NCI-H345 treated with DMSO at 0.1 percent for 48 hours (cell line): ENCODE measurements at regions not wholly inside any gene's neighbourhood (a gene's known extent, or its start where the extent isn't known, plus 50 kb on each side); places are given as distances from the start of the nearest gene placed in this dataset.

ENCODE experiments used
- DNase-seq: peaks from one replicate; lab custom pipeline; 2025; ENCODE audit not compliant: unreplicated experiment; lab: John Stamatoyannopoulos, UW

DNA sequence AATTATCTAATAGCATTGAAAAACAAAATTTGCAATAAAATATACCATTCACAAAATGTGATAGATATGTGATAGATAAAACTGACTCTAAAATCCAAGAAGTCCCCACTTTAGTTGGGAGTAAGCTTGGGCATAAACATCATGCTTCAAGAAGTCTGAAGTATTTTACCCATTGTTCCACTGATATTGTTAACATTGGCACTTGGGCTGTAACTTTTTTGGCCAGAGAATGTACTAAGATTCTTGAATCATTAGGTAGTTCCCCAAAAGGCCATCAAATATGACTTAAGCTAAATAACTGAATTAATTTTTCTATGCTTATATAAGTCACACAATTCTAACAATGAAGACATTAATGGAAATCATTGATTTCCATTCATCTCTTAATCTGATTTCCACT is 413.6 kb downstream of the CDH2 start:
- no peak for DNase-seq

DNA sequence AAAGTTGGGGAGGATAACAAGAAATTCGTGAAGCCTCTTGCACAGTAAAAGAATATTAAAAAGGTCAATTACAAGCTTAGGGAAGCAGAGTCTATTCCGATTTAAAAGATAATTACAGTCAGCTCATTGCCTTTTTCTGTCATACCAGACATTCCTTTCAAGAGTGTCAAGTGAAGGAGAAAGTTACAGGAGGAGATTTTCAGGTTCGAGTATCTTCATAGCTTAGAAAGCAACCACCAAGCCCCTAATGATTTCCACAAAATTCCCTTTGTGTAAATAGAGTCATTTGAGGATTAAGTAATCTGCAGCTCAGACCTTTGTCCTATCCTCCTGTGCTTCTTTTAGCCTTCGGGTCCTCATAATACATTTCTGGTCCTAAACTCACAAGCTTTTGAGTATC is 414.9 kb downstream of the CDH2 start:
- DNase-seq, result no peak

DNA sequence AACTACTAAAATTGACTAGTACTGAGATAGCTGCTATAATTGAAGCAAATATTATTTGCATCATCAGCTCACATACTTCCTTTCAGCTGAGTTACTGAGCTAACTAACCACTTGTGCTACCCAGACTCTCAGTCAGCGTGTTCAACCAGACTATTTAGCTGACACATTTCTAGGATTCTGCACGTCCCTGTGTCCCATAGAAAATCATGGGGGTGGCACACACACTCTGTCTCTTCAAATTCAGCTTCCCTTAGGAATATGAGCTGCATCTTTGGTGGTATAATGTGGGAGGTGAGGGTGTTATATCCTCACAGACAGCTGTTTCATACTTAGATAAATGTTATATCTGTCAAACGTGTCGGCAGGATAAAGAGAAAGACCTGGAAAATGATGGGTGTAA is 424.0 kb downstream of the CDH2 start:
- no peak for DNase-seq

DNA sequence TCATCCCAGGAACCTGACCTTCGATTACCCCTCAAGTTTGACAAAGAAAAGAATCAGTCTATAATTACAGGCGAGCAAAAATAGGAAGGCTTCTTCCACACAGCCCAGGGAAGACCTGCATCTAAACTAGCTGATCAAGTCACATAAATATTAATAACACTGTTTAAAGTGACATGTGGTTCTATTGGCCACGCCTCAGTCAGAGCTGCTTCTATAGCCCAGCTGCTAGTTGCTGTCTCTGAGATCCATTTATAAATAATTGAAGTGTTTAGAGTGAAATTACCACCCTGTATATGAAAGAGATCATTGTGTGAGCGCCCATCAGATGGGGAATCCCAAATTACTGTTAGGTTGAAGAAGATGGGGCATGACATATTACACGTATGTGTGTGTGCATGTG is 426.0 kb downstream of the CDH2 start:
- DNase-seq, result no peak

DNA sequence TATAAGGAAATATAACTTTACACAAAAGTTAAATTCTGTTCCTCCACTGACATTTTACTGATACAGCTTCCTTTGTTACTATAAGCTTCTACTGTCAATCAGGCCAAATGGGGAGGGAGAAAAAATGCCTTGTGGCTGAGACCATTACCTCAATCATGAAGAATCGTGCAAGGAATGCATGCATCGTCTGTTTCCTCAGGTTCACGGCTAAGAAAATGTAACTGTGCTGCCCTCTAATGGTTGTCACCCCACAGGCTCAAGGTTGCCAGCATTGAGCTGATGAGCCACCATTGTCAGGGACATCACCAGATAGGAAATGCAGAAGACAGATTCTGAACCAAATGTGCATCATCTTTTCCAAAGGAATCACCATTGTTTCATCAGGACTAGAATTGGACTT is 426.9 kb downstream of the CDH2 start:
- peak; percentile 28 for DNase-seq

DNA sequence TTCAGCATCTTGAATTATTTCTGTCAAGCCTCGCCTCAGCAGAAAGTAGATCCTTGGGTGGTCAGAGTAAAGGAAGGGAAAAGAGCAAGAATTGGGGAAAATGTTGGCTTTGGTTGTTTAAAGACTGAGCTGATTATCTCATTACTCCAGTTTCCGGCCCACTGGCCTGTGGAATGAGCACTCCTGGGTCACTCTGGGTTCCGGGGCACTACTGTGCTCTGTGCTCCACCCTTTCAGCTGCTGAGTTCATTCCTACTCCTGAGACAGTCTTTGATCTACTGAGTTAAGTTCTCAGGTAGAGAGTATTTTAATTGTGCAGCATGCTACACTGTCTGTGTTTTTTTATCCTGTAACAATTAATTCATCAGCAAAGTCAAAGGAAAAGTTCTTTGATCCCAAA is 427.7 kb downstream of the CDH2 start:
- no peak for DNase-seq

DNA sequence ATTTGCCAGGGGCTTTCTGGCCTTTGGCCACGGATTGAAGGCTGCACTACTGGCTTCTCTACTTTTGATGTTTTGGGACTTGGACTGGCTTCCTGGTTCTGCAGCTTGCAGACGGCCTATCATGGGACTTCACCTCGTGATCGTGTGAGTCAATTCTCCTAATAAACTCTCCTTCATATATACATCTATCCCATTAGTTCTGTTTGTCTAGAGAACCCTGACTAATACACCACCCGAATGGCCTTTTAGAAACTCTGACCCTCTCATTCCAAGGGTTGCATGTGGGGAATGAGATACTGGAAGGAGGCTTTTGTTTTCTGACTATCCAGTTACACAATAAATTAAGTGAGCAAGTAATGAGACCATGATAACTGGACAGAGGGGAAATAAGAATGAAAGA is 430.7 kb downstream of the CDH2 start:
- DNase-seq, result no peak

DNA sequence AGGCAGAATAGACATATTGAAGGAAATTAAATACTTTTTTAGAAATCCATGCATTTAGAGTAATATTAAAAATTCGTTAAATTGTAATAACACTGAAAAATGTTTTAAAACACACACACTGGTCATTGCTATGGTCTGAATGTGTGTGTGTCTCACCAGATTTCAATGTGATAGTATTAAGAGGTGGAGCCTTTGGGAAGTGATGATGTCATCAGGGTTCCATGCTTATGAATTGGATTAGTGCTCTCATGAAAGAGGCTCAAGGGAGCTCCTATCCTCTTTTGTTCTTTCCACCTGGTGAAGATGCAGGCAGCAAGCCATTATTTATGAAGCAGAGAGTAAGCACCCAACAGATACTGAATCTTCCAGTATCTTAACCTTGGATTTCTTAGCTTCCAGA is 441.8 kb downstream of the CDH2 start:
- peak; percentile 12 for DNase-seq

DNA sequence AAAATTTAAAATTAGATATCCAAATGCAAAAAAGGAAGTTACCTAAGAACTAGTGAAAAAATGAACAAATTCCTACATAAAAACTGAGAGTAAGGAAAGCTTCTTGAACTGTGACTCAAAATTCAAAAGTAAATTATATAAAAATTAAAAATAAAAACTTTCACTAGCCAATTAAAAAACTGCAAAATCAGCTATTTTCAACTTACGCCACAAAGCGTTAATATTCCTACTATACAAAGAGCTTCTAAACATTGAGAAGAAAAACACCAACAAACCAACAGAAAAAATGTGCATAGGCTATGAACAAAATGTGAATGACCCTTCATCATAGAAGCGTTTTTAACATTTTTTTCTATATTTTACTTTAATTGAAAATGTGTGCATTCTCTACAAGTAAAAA is 445.7 kb downstream of the CDH2 start:
- DNase-seq, result no peak

DNA sequence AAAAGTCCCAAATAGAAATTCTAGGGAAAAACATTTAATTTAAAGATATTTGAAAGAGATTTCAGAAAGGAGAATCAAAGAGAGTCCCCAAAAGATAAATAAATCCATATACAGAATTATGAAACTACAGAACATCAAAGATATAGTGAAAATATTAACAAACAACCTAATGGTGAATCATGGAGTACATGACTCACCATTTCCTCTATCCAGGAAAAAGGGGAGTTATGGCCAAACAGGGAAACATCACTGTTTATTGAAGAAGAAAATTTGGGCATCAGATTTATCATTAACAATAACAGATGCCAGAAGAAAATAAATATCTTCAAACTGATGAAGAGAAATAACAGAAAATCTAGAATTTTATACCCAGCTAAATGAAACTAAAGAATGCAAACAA is 448.3 kb downstream of the CDH2 start:
- no peak for DNase-seq

DNA sequence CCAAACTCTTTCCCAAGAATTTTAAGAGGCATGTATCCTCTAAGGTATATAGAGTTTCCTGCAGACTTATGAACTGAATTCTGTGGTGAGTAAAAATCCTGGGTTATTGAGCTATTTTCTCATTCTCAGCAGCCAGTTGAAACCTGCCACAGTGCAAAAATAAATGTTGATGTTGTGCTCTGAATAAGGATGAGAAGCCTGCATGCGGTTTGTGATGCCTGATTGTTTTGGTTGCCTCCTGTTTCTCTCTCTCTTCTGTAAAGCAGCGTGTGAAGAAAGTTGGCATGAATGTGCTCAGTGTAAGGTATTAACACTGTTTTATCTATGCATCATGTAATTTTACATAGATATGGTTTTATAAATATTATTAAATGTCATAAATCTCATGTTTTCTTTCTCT is 452.6 kb downstream of the CDH2 start:
- no peak for DNase-seq

DNA sequence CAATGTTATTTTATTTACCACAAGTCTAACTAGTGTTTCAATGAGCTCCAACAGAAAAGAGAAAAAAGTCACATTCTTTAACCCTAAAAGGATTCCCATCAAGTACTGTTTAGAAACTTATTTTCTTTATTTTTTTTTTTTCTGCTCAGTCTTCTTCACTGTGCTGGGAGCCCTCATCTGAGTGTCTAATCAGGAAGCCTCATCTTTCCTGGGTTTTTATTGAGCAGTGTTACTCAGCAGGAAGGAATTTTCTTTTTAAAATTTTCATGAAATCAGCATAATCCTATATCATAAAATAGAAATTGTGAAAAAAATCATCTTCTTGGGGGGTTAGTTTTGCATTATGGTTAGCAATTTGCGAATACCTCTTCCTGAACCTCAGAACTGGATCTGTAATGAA is 453.8 kb downstream of the CDH2 start:
- DNase-seq, result no peak

DNA sequence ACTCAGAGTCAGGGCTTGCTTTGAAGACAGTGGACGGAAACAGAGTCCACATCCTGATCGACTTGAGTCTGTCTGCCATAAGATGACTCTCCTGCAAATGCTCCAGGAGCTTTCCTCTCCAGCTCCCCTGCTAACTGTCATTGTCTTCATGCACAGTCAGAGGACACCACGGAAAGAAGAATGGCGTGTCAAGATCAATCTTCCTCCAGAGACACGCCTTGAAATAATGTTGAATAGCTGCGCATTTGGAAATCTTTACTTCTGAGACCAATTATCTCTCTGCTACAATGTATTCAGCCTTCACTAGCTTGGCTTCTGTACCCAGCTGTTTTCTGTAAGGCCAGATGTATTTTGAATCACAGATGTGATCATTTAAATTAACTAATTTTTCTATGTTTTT is 457.2 kb downstream of the CDH2 start:
- no peak for DNase-seq

DNA sequence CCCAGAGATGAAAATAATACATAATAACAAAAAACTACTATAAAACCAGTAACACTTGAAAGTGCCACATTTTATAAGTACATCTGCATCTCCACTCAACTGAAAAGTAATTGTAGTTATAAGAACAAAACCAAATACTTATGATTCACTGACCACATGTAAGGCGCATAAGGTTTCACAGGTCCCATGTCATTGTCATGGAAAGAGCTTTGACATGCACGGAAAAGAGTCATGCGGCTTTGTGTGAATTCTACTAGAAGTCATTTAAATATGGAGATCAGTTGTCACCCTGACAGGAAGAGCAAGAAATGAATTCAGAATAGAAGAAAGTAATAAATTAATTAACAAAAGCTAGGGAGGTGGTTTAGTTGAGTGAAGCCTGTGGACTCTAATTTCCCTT is 459.1 kb downstream of the CDH2 start:
- DNase-seq, result no peak

DNA sequence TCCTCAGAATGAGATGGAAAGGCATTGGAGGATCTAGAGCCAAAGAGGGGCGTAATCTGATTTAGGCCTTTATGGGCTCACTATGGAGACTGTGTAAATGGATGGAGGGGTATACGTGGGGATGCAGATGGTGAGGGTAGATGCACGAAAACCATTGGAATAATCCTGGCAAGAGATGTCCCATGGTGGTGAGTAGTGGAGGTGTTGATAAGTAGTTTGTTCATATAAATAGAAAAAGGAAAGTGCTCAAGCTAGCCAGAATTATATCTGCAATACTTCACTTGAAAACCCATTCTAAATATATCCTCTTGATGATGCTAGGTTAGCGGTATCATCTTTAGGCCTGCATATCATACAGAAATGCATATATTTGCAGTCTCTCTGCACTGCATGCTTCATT is 459.7 kb downstream of the CDH2 start:
- no peak for DNase-seq

DNA sequence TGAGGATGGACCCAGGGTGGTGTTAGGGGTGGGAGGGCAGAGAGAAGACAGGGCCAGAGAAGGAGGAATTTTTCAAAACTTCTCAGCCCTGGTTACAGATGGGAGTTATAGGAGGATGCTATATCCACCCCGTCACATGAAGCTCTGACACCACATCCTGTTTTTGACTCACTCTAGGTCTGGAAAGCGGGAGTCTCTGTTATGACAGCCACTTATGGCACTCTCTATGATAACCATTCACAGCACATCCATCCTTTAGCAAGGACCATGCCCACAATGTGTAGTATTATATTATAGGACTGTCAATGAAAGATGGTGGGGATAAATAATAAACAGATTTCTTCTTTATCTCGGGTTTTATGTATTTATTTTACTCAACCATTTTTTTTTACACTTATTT is 461.2 kb downstream of the CDH2 start:
- DNase-seq, result no peak

DNA sequence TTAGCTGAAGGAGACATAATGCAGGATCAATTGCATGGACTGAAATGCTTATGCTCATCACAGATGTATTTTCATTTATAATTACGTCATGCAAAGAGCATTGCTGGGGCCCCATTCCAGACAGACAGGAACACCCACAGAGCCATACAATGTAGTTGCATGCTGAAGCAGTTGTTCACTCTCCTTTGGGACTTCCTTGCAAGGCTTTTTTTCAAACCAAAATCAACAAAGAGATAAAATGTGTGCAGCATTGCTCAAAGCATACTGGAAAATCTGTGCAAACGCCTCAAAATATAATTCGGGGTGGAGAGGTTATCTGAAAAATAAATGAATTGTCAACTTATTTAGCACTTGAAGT is 463.2 kb downstream of the CDH2 start:
- peak; percentile 62 for DNase-seq

DNA sequence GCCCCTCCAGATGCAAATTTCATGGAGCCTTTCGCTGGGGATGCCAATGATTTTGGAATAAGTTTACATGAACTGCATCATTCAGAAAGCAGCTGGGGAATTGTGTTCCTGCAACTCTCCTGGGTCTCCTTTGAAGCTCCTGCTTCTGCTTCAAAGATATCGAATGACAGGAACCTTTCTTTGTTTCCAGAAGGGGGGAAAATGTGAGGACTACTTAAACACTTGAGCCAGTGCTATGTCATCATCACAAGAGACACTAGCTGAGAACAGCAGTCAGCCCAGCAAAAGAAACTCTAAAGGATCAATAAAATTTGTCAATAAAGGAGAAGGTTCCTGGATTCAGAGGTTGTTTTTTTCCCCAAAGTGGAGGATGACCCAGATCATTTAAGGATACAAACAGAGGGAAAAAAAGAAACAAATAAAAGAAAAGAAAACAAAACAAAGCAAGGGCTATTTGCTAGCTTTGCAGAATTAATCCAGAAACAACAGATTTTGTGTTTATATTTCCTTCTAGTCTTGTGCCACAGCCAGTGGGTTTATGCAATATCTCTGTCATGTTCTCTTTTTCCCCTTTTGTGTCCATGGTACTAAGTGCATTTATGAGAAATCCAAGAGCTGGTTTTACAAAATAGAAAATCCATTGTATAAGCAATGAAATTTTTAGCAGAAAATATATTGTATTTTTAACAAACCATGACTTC is 463.7 kb downstream of the CDH2 start:
- DNase-seq, result peak; percentile 91

DNA sequence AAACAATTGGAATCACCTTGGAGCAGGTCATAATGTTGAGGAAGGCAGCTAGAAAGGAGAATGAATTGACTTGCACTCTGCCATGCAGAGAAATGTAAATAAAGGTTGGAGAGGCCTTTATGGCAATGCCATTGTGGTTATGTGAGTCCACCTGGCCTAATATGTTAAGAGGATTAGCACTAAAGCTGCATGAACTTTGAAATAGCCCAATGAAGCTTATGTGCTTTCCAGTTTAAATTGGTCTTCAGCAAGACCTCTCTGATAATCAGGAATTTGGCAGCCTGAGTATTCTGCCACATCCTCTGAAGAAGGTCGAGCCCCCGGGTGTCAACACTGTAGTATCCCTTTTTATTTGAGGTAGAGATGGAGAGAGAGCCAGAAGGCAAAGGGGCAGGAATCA is 464.9 kb downstream of the CDH2 start:
- peak; percentile 53 for DNase-seq

DNA sequence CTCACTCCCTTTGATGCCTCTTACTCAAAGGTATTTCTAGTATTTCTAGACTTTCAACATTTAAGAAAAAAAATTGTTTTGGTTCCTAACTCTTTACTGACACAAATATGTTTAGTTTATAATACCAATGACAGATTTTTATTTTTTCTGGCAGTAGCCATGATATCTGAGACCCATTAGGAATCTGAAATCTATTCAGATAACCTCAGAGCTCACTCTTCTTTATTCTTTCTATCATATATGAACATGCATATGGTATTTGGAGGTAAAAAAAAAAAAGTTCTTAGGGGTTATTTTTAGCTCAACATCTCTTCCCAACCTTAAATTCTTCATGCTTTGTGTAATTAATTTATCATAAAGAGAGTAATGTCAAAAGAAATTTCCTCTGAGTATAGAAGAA is 465.5 kb downstream of the CDH2 start:
- DNase-seq, result no peak

DNA sequence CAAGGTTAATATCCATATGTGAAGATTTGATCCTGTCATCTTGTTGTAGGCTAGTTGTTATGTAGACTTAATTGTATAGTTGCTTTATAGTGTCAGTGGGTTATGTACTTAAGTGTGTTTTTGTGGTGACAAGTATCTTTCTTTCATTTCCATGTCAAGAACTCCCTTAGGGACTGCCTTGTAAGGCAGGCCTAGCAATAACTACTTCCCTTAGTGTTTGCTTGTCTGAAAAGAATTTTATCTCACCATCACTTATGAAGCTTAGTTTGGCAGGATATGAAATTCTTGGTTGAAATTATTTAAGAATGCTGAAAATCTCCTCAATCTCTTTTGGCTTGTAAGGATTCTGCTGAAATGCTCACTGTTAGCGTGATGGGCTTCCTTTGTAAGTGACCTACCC is 467.6 kb downstream of the CDH2 start:
- DNase-seq, result no peak

DNA sequence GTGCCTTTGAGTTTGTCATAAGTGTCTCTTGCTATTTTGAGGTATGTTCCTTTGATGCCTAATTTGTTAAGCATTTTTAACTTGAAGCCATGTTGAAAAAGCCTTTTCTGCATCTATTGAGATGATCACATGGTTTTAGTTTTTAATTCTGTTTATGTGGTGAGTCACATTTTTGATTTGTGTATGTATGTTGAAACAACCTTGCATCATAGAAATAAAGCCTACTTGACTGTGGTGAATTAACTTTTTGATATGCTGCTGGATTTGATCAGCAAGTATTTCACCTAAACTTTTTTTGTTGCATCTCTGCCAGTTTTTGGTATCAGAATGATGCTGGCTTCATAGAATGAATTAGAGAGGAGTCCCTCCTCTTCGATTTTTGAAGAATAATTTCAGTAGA is 469.7 kb downstream of the CDH2 start:
- no peak for DNase-seq

DNA sequence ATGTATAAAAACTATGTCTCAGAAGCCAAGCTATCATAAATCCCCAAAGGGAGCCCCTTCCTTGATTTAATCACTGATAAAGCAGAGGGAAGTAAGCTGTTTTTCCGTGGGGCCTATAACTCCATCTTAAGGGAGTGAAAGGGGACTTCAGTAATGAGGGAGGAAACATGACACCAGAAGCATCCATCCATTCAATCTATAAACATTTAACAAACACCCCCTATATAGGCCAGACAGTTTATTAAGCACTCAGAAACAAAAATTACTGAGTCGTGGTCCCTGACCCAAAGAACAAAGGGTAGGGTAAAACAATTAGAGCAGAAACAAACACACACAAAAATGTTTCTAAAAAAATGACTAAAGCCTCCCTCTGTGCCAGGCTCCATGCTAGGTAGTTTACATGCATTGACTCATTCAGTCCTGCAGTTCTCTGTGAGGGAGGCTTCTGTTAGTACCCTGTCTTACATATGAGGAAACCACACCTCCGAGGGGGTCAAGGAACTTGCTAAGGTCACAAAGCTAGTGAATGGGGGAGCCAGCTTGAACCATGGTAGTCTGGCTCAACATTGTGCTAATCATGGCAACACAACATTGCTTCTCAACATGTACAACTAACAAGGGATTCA is 472.1 kb downstream of the CDH2 start:
- DNase-seq, result peak; percentile 7
